ENCODE measurements at regions not wholly inside any gene's neighbourhood (a gene's known extent, or its start where the extent isn't known, plus 50 kb on each side); places are given as distances from the start of the nearest gene placed in this dataset.

- TF ChIP-seq HOXD13 (CRISPR knock-in tag; IDR thresholded peaks at IDR 0.05; ENCODE audit: borderline replicate concordance) (no peak), ZFP3 (tag by site-specific recombination; IDR thresholded peaks at IDR 0.05; ENCODE audit: low read depth) (no peak), ZBTB49 (tag by site-specific recombination; IDR thresholded peaks at IDR 0.05; ENCODE audit: low read depth) (no peak), ZNF157 (tag by site-specific recombination; IDR thresholded peaks at IDR 0.05) (no peak), ZNF677 (tag by site-specific recombination; IDR thresholded peaks at IDR 0.05) (no peak), ZNF248 (tag by site-specific recombination; IDR thresholded peaks at IDR 0.05) (no peak), RBAK (tag by site-specific recombination; IDR thresholded peaks at IDR 0.05) (no peak), ZNF585B (tag by site-specific recombination; IDR thresholded peaks at IDR 0.05) (no peak)
Measured at GRCh38 chr4:100695039-100695654, 177.3 kb upstream of the EMCN start (continued).

GRCh38 chr4:100694467-100694866 lies 176.6 kb upstream of the EMCN start:
- CTCF ChIA-PET, result no interaction called here
- POLR2A ChIA-PET, result no interaction called here
- no peaks in the 10 kb centered on the region for H3K9me3 ChIP-seq (ENCODE audit: control insufficient read depth, insufficient read depth, low read depth, low read length)

More at GRCh38 chr4:100694467-100694866, 176.6 kb upstream of the EMCN start:
- no peaks in the 10 kb centered on the region for H3K36me3 ChIP-seq (ENCODE audit: control insufficient read depth in 2 of 2, insufficient read depth in 1 of 2, low read length in 2 of 2)
- TF ChIP-seq ZNF324 (tag by site-specific recombination; IDR thresholded peaks at IDR 0.05) (no peak), ZNF664 (tag by site-specific recombination; IDR thresholded peaks at IDR 0.05) (no peak), ZNF776 (tag by site-specific recombination; IDR thresholded peaks at IDR 0.05; ENCODE audit: borderline replicate concordance) (no peak), ZNF48 (tag by site-specific recombination; IDR thresholded peaks at IDR 0.05) (no peak), GLIS1 (tag by site-specific recombination; IDR thresholded peaks at IDR 0.05) (no peak), ZNF624 (tag by site-specific recombination; IDR thresholded peaks at IDR 0.05) (no peak), ZBTB8A (tag by site-specific recombination; IDR thresholded peaks at IDR 0.05) (no peak), ZNF548 (tag by site-specific recombination; IDR thresholded peaks at IDR 0.05) (no peak), ZNF398 (tag by site-specific recombination; IDR thresholded peaks at IDR 0.05) (no peak), PRDM4 (tag by site-specific recombination; IDR thresholded peaks at IDR 0.05) (no peak), ZNF529 (tag by site-specific recombination; IDR thresholded peaks at IDR 0.05; ENCODE audit: insufficient replicate concordance) (no peak), ZNF677 (tag by site-specific recombination; IDR thresholded peaks at IDR 0.05) (no peak), ZNF701 (tag by site-specific recombination; IDR thresholded peaks at IDR 0.05) (no peak), ZNF600 (tag by site-specific recombination; IDR thresholded peaks at IDR 0.05) (no peak)
- no peak overlapping the region for H3K27ac ChIP-seq (ENCODE audit: extremely low read depth, low read depth, low read length)
- H3K4me3 ChIP-seq (ENCODE audit: low read depth, low read length), result no peak overlapping the region
- no peaks in the 10 kb centered on the region; the same call in 1 of the 2 replicates for H3K4me1 ChIP-seq (ENCODE audit: control insufficient read depth, insufficient read depth, low read length)

Measured in HEK293 (cell line).